ENCODE measurements at regions not wholly inside any gene's neighbourhood (a gene's known extent, or its start where the extent isn't known, plus 50 kb on each side); places are given as distances from the start of the nearest gene placed in this dataset.
"Not testable (repeated sequence)": the region's sequence is repeated elsewhere in the genome, so short reads cannot be mapped to it uniquely, and the experiment has no call there.

- TF ChIP-seq ZNF746 (CRISPR knock-in tag; IDR thresholded peaks at IDR 0.05) (no peak), PRDM10 (CRISPR knock-in tag; IDR thresholded peaks at IDR 0.05; ENCODE audit: low read depth) (no peak)
Measured at GRCh38 chr3:26091096-26091495, 301.2 kb downstream of the OXSM start (continued).

DNA sequence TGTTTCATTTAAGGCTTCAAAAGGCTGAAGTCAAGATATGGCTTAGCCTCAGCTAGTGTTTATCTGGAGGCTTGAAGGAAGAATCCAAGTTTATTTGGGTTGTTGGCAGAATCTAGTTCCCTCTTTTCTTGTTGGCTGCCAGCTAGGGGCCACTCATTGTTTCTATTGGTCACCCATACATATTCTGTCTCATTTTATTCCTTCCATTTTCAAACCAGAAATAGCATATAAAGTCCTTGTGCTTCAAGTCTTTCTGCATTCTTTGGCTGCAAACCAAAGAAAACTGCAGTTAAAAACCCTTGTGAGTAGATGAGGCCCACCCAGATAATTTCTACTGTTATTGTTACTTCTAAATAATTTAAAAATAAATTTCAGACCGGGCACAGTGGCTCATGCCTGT is 301.7 kb downstream of the OXSM start:
- Histone ChIP-seq H2AFZ (ENCODE audit: low read length) (no peak overlapping the region), H3K27ac (ENCODE audit: extremely low read length, insufficient read depth, low read length) (no peak overlapping the region), H3K9me3 (ENCODE audit: low read length) (peaks cover 87% of the 10 kb centered on the region), H3K27me3 (ENCODE audit: control insufficient read depth in 1 of 2, insufficient read depth in 2 of 2, low read length in 2 of 2) (no peaks in the 10 kb centered on the region), H3K9ac (ENCODE audit: insufficient read depth, low read depth, low read length) (no peak overlapping the region), H3K4me2 (ENCODE audit: low read depth, low read length) (no peak overlapping the region), H3K4me1 (ENCODE audit: insufficient read depth, low read length) (no peaks in the 10 kb centered on the region), H3K36me3 (replicated peaks in 1 of 2; ENCODE audit: control insufficient read depth in 1 of 2, insufficient read depth in 2 of 2, low read length in 2 of 2) (no peaks in the 10 kb centered on the region), H3K79me2 (ENCODE audit: insufficient read depth, low read length) (no peaks in the 10 kb centered on the region), H3K4me3 (replicated peaks in 1 of 3; ENCODE audit: insufficient read depth in 1 of 3, low read depth in 2 of 3, low read length in 3 of 3) (no peak overlapping the region), H4K20me1 (ENCODE audit: insufficient read depth, low read length) (no peaks in the 10 kb centered on the region)
- DNase-seq (ENCODE audit: low spot score) (no peak), ATAC-seq (no peak), FAIRE-seq (no peak)
- no peak for TF ChIP-seq MTF2 (CRISPR knock-in tag; IDR thresholded peaks at IDR 0.05; ENCODE audit: borderline replicate concordance)
- no peak for TF ChIP-seq ZNF30 (CRISPR knock-in tag; IDR thresholded peaks at IDR 0.05)
- no peak for TF ChIP-seq ATF3 (CRISPR knock-in tag; IDR thresholded peaks at IDR 0.05)
- no peak for TF ChIP-seq IRX3 (CRISPR knock-in tag; IDR thresholded peaks at IDR 0.05; ENCODE audit: borderline replicate concordance, low read depth)
- TF ChIP-seq PAX8 (CRISPR knock-in tag; IDR thresholded peaks at IDR 0.05; ENCODE audit: borderline replicate concordance), result no peak
- CTCF ChIA-PET (ENCODE audit: low intra/inter-chr PET ratio, low total read pairs), result no interaction called here
- intact Hi-C loops (cut with micrococcal nuclease; ENCODE audit: unreplicated experiment) (no loop called here), in situ Hi-C loops (cut with HindIII; ENCODE audit: extremely low pct_ligation_motif_present, low pct_unique_long_range_greater_than_20kb) (no loop called here)
- 10% methylated on average over 1 of the region's 1 CpG for WGBS (ENCODE audit: low lambda C conversion rate)
- BruUV-seq (replicated peaks), result no TSS peak
- POLR2A ChIA-PET, result no interaction called here

DNA sequence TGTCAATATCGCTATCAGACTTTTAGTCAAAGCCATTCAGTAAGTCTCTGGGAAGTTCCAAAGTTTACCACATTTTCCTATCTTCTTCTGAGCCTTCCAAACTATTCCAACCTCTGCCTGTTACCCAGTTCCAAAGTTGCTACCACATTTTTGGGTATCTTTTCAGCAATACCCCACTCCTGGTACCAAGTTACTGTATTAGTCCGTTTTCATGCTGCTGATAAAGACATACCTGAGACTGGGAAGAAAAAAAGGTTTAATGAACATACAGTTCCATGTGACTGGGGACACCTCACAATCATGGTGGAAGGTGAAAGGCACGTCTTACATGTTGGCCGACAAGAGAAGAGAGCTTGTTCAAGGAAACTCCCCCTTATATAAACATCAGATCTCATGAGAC is 307.2 kb downstream of the OXSM start:
- ATAC-seq; CTCF ChIA-PET (ENCODE audit: low intra/inter-chr PET ratio, low total read pairs); H3K27me3 ChIP-seq (ENCODE audit: control insufficient read depth in 1 of 2, insufficient read depth in 2 of 2, low read length in 2 of 2); POLR2A ChIA-PET; H3K27ac ChIP-seq (ENCODE audit: extremely low read length, insufficient read depth, low read length); H3K4me2 ChIP-seq (ENCODE audit: low read depth, low read length); intact Hi-C loops (cut with micrococcal nuclease; ENCODE audit: unreplicated experiment); BruUV-seq (replicated peaks); H3K36me3 ChIP-seq (replicated peaks in 1 of 2; ENCODE audit: control insufficient read depth in 1 of 2, insufficient read depth in 2 of 2, low read length in 2 of 2); DNase-seq (ENCODE audit: low spot score); H3K9ac ChIP-seq (ENCODE audit: insufficient read depth, low read depth, low read length); H2AFZ ChIP-seq (ENCODE audit: low read length); H3K79me2 ChIP-seq (ENCODE audit: insufficient read depth, low read length); in situ Hi-C loops (cut with HindIII; ENCODE audit: extremely low pct_ligation_motif_present, low pct_unique_long_range_greater_than_20kb); FAIRE-seq; H3K4me3 ChIP-seq (replicated peaks in 1 of 3; ENCODE audit: insufficient read depth in 1 of 3, low read depth in 2 of 3, low read length in 3 of 3); H4K20me1 ChIP-seq (ENCODE audit: insufficient read depth, low read length); H3K4me1 ChIP-seq (ENCODE audit: insufficient read depth, low read length): not testable (repeated sequence)
- 21% methylated on average over 4 of the region's 4 CpGs for WGBS (ENCODE audit: low lambda C conversion rate)
- H3K9me3 ChIP-seq (ENCODE audit: low read length), result peaks cover 80% of the 10 kb centered on the region

Data from HepG2 (cell line).